HG02884 (cell line): ENCODE measurements at regions not wholly inside any gene's neighbourhood (a gene's known extent, or its start where the extent isn't known, plus 50 kb on each side); places are given as distances from the start of the nearest gene placed in this dataset.

Source experiments
- ATAC-seq: cut with Tn5 transposase; IDR thresholded peaks from one replicate; pipeline ENCODE4 v1.9.1; 2021; ENCODE audit warnings: mild to moderate bottlenecking, moderate library complexity; ENCODE audit not compliant: unreplicated experiment

GRCh38 chr11:134882671-134883297, 470.7 kb upstream of the B3GAT1 start:
- no peak for ATAC-seq

GRCh38 chr11:134882141-134882540, 470.1 kb upstream of the B3GAT1 start:
- ATAC-seq, result no peak

GRCh38 chr11:134880788-134881187, 468.7 kb upstream of the B3GAT1 start:
- no peak for ATAC-seq

- ATAC-seq, result no peak
Observed at GRCh38 chr11:134879931-134880330, 467.9 kb upstream of the B3GAT1 start.

GRCh38 chr11:134879341-134879740, 467.3 kb upstream of the B3GAT1 start:
- ATAC-seq, result no peak

GRCh38 chr11:134878785-134879184, 466.7 kb upstream of the B3GAT1 start:
- ATAC-seq, result no peak

- ATAC-seq, result no peak
Observed at GRCh38 chr11:134876226-134876625, 464.2 kb upstream of the B3GAT1 start.

- no peak for ATAC-seq
Observed at GRCh38 chr11:134866981-134867675, 455.1 kb upstream of the B3GAT1 start.

- ATAC-seq, result no peak
Observed at GRCh38 chr11:134866215-134866614, 454.2 kb upstream of the B3GAT1 start.

- ATAC-seq, result no peak
Observed at GRCh38 chr11:134864968-134865305, 452.9 kb upstream of the B3GAT1 start.

- no peak for ATAC-seq
Observed at GRCh38 chr11:134864233-134864967, 452.4 kb upstream of the B3GAT1 start.

GRCh38 chr11:134863294-134863693, 451.3 kb upstream of the B3GAT1 start:
- no peak for ATAC-seq

GRCh38 chr11:134862587-134863195, 450.6 kb upstream of the B3GAT1 start:
- no peak for ATAC-seq

- no peak for ATAC-seq
Observed at GRCh38 chr11:134862105-134862502, 450.1 kb upstream of the B3GAT1 start.

GRCh38 chr11:134861490-134862104, 449.6 kb upstream of the B3GAT1 start:
- ATAC-seq, result no peak

GRCh38 chr11:134858783-134859480, 446.9 kb upstream of the B3GAT1 start:
- no peak for ATAC-seq

GRCh38 chr11:134857035-134857434, 445.0 kb upstream of the B3GAT1 start:
- ATAC-seq, result no peak

GRCh38 chr11:134856056-134856971, 444.3 kb upstream of the B3GAT1 start:
- no peak for ATAC-seq
